K562 (cell line): ENCODE measurements at regions not wholly inside any gene's neighbourhood (a gene's known extent, or its start where the extent isn't known, plus 50 kb on each side); places are given as distances from the start of the nearest gene placed in this dataset.

Experiments used
- ATAC-seq: fragments of 200-7000 bp; cut with Tn5 transposase; 3 replicates; pipeline ENCODE4 v1.9.1; 2020; ENCODE audit warnings: moderate library complexity
- BruUV-seq: library from RNA; stranded (reverse); fragments of 400-500 nt; replicated peaks from 2 replicates; lab custom pipeline; 2021; lab: Mats Ljungman, UMichigan
- CTCF ChIA-PET: fragments of 300-600 bp; formaldehyde crosslinking; extraction: SDS; loops from one replicate; lab custom pipeline; 2021; ENCODE audit warnings: low intra/inter-chr PET ratio; lab: Yijun Ruan, JAX
- POLR2A ChIA-PET: fragments of 300-600, 350-650 bp; sonication (Branson Sonifier 250); formaldehyde crosslinking; extraction: SDS; loops from one replicate; lab custom pipeline; 2021; ENCODE audit warnings: antibody characterized with exemption, inconsistent platforms; lab: Yijun Ruan, JAX
- DNase-seq, 4 experiments: peaks; one replicate each; pipeline versions ENCODE4 v3.0.0 to v3.0.0-alpha.2; 2011 to 2018; ENCODE audit warnings: low spot score in 3 of 4, mixed read lengths in 3 of 4; ENCODE audit errors: extremely low read depth in 1 of 4
- FAIRE-seq: peaks from 2 replicates; lab custom pipeline; 2011; peaks lifted over from hg19 to GRCh38; lab: Jason Lieb, UNC
- H2AFZ ChIP-seq: 2 replicates; pipeline ENCODE4 v1.6.0; 2011; ENCODE audit warnings: low read depth, low read length, control low read depth, inconsistent platforms
- H3K27ac ChIP-seq: fragments of 200-600 bp; 3 replicates; pipeline ENCODE4 v1.8.0; 2011; ENCODE audit warnings: low read depth, mild to moderate bottlenecking, control low read depth, inconsistent platforms, low read length, moderate library complexity, mixed read lengths; ENCODE audit errors: extremely low read depth
- H3K27me3 ChIP-seq, 2 experiments: fragments of 300-600 bp in 1 of 2; 2 replicates in 1 of 2; 3 replicates in 1 of 2; pipeline versions ENCODE4 v1.6.0 to v1.8.0; 2011; ENCODE audit warnings: inconsistent platforms in 2 of 2, low read length in 2 of 2, mild to moderate bottlenecking in 1 of 2, mixed read lengths in 1 of 2, moderate library complexity in 1 of 2; ENCODE audit not compliant: control insufficient read depth in 2 of 2, insufficient read depth in 2 of 2
- H3K36me3 ChIP-seq: fragments of 300-600 bp; 3 replicates; pipeline ENCODE4 v1.8.0; 2011; ENCODE audit warnings: mild to moderate bottlenecking, low read length, inconsistent platforms; ENCODE audit not compliant: control insufficient read depth, insufficient read depth
- H3K4me1 ChIP-seq, 2 experiments: fragments of 200-600 bp in 1 of 2; replicated peaks in 1 of 2; 2 replicates in 1 of 2; 3 replicates in 1 of 2; pipeline versions ENCODE4 v1.5.1 to v1.8.0; 2011; ENCODE audit warnings: inconsistent platforms in 2 of 2, low read length in 2 of 2, mild to moderate bottlenecking in 1 of 2, mixed read lengths in 1 of 2, moderate library complexity in 1 of 2; ENCODE audit not compliant: control insufficient read depth in 2 of 2, insufficient read depth in 2 of 2
- H3K4me2 ChIP-seq: 2 replicates; pipeline ENCODE4 v1.6.1; 2011; ENCODE audit warnings: low read length, control low read depth, inconsistent platforms, mixed read lengths; ENCODE audit not compliant: insufficient read depth
- H3K4me3 ChIP-seq: fragments of 200-600 bp; sonication (generic), shearing (Covaris generic); 2 replicates; pipeline ENCODE4 v1.5.1; 2016; ENCODE audit warnings: control low read depth, inconsistent platforms
- H3K79me2 ChIP-seq: fragments of 200-600 bp; 3 replicates; pipeline ENCODE4 v1.8.0; 2011; ENCODE audit warnings: low read length, inconsistent platforms; ENCODE audit not compliant: control insufficient read depth, insufficient read depth
- H3K9ac ChIP-seq, 2 experiments: 2 replicates each; pipeline versions ENCODE4 v1.6.0 to v1.6.1; 2011; ENCODE audit warnings: low read depth in 2 of 2, low read length in 2 of 2, control low read depth in 1 of 2, inconsistent platforms in 1 of 2, mild to moderate bottlenecking in 1 of 2, mixed read lengths in 1 of 2; ENCODE audit not compliant: insufficient read depth in 1 of 2
- H3K9me1 ChIP-seq: one replicate; pipeline ENCODE4 v1.6.0; 2011; ENCODE audit warnings: inconsistent platforms, mild to moderate bottlenecking, low read length, moderate library complexity; ENCODE audit not compliant: control insufficient read depth, insufficient read depth
- H3K9me3 ChIP-seq: replicated peaks from 2 replicates; pipeline ENCODE4 v1.5.1; 2011; ENCODE audit warnings: low read depth, low read length, inconsistent platforms; ENCODE audit not compliant: control insufficient read depth, insufficient read depth
- H4K20me1 ChIP-seq: replicated peaks from 2 replicates; pipeline ENCODE4 v1.6.1; 2011; ENCODE audit warnings: low read length, inconsistent platforms, mixed read lengths; ENCODE audit not compliant: control insufficient read depth, insufficient read depth
- ESRRB ChIP-seq: fragments of 250-450 bp; sonication (Bioruptor Pico); IDR thresholded peaks from 2 replicates; pipeline ENCODE4 v1.5.0; 2020; ENCODE audit warnings: mild to moderate bottlenecking, moderate library complexity, borderline replicate concordance
- GATAD2A ChIP-seq: fragments of 450-650 bp; IDR thresholded peaks from 2 replicates; pipeline ENCODE4 v1.6.1; 2017
- HMG20A ChIP-seq: fragments of 450-650 bp; formaldehyde crosslinking; conservative IDR thresholded peaks from 2 replicates; pipeline ENCODE4 v1.4.0; 2020; ENCODE audit warnings: mild to moderate bottlenecking, mixed read lengths
- OTX1 ChIP-seq: fragments of 450-650 bp; formaldehyde crosslinking; IDR thresholded peaks from 2 replicates; pipeline ENCODE4 v1.4.0; 2022; ENCODE audit warnings: mild to moderate bottlenecking
- RBM25 ChIP-seq: fragments of 200-400 bp; formaldehyde crosslinking; IDR thresholded peaks from 2 replicates; pipeline ENCODE4 v1.6.1; 2018; ENCODE audit warnings: low read length, low read depth, moderate library complexity; ENCODE audit not compliant: severe bottlenecking
- SAP30 ChIP-seq: fragments of 200-600 bp; sonication (generic); IDR thresholded peaks from 2 replicates; pipeline ENCODE4 v1.6.1; 2012; ENCODE audit warnings: borderline replicate concordance, low read depth, mild to moderate bottlenecking, moderate library complexity, low read length, control low read depth, inconsistent platforms; ENCODE audit not compliant: insufficient read depth, poor library complexity, severe bottlenecking
- SMAD2 ChIP-seq: fragments of 150-350 bp; IDR thresholded peaks from 2 replicates; pipeline ENCODE4 v1.6.1; 2014; ENCODE audit warnings: low read depth, mild to moderate bottlenecking, low read length
- SMARCA4 ChIP-seq: fragments of 450-650 bp; IDR thresholded peaks from 2 replicates; pipeline ENCODE4 v1.6.1; 2016
- ZNF644 ChIP-seq: fragments of 200-800 bp; sonication (Bioruptor generic); IDR thresholded peaks from 2 replicates; pipeline ENCODE4 v1.6.1; 2016; ENCODE audit warnings: low read depth, missing genetic modification characterization, missing compliant biosample characterization
- WGBS: fragments of 100-300 bp; shearing (Covaris generic); methylation state at CpG from one replicate; pipeline ENCODE4 v1.1.6; 2016; ENCODE audit warnings: low coverage, mixed read lengths; ENCODE audit not compliant: insufficient coverage; ENCODE audit errors: missing lambda C conversion rate; 5-methylcytosine and 5-hydroxymethylcytosine counted together
- in situ Hi-C: fragments of 300-500 bp; cut with MboI; formaldehyde crosslinking; loops from 4 replicates; pipeline ENCODE4 v1.15.0; 2018; ENCODE audit warnings: inconsistent platforms, mixed read lengths
- intact Hi-C: fragments of 100-400 bp; cut with micrococcal nuclease; formaldehyde crosslinking; loops from 2 replicates; pipeline ENCODE4 v1.14.2; 2022
- TF ChIP-seq, protein P1 (sequence below): sonication (generic); formaldehyde crosslinking; IDR thresholded peaks from 2 replicates; pipeline ENCODE4 v1.8.0; 2023; ENCODE audit warnings: mild to moderate bottlenecking, missing genetic modification reagents

DNA sequence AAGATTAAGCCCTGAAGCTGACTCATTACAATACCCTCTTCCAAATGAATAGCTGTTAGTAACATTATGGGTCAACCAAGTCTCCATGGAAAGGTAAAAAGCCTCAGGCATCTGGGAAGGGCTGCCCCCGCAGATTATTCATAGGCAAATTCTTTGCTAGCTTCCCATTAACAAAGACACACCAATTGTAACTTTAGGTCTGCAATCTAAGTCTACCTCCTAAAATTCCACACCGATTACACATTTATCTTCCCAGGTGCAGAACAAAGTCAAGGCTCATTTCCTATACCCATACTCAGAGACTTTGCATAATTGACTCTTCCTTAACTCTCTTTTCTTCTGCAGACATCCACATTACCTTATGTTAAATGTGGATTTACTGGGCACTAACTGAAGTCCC lies 826.3 kb upstream of the MBL2 start:
- Histone ChIP-seq H3K4me3 (no peak overlapping the region), H3K4me1 (no peaks in the 10 kb centered on the region), H3K9me1 (no peaks in the 10 kb centered on the region), H3K36me3 (no peaks in the 10 kb centered on the region), H4K20me1 (no peaks in the 10 kb centered on the region), H3K9me3 (no peaks in the 10 kb centered on the region; the same call in 1 of the 2 replicates), H3K27me3 (no peaks in the 10 kb centered on the region), H2AFZ (no peak overlapping the region), H3K27ac (no peak overlapping the region), H3K79me2 (no peaks in the 10 kb centered on the region), H3K4me2 (no peak overlapping the region), H3K9ac (no peak overlapping the region)
- no TSS peak for BruUV-seq
- in situ Hi-C loops (no loop called here), intact Hi-C loops (no loop called here)
- TF ChIP-seq RBM25 (no peak), SMARCA4 (no peak), ESRRB (no peak), OTX1 (CRISPR knock-in tag) (no peak), GATAD2A (no peak), SAP30 (no peak), SMAD2 (no peak), HMG20A (no peak), ZNF644 (tag) (no peak)
- TF ChIP-seq, protein P1, sequence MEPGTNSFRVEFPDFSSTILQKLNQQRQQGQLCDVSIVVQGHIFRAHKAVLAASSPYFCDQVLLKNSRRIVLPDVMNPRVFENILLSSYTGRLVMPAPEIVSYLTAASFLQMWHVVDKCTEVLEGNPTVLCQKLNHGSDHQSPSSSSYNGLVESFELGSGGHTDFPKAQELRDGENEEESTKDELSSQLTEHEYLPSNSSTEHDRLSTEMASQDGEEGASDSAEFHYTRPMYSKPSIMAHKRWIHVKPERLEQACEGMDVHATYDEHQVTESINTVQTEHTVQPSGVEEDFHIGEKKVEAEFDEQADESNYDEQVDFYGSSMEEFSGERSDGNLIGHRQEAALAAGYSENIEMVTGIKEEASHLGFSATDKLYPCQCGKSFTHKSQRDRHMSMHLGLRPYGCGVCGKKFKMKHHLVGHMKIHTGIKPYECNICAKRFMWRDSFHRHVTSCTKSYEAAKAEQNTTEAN (CRISPR knock-in tag), result no peak
- ChIA-PET CTCF (no interaction called here), POLR2A (no interaction called here)
- 0% methylated on average over 2 of the region's 2 CpGs for WGBS
- no peak for DNase-seq
- no peak for FAIRE-seq
- no peak for ATAC-seq
